ENCODE measurements at regions not wholly inside any gene's neighbourhood (a gene's known extent, or its start where the extent isn't known, plus 50 kb on each side); places are given as distances from the start of the nearest gene placed in this dataset.

- no peak for TF ChIP-seq POLR2A (IDR thresholded peaks at IDR 0.05)
- TF ChIP-seq CTCF (IDR thresholded peaks at IDR 0.05 in 8 of 11, conservative IDR thresholded peaks at IDR 0.05 in 3 of 11) = no peak
Measured at GRCh38 chr1:38403667-38404066, 357.1 kb upstream of the POU3F1 start.

Measured in spleen (tissue), 7 donors.